Muscle layer of colon (tissue), 2 donors: ENCODE measurements at regions not wholly inside any gene's neighbourhood (a gene's known extent, or its start where the extent isn't known, plus 50 kb on each side); places are given as distances from the start of the nearest gene placed in this dataset.

Experiments used
- H3K27ac ChIP-seq: one replicate; pipeline ENCODE4 v1.7.0; 2013; ENCODE audit warnings: low read depth, mild to moderate bottlenecking, low read length, moderate library complexity
- H3K27me3 ChIP-seq, 2 donors: one replicate each; pipeline ENCODE4 v1.7.0; 2013; ENCODE audit warnings: low read length in 2 of 2, mild to moderate bottlenecking in 2 of 2; ENCODE audit not compliant: insufficient read depth in 2 of 2, control insufficient read depth in 1 of 2
- H3K36me3 ChIP-seq: one replicate; pipeline ENCODE4 v1.7.0; 2013; ENCODE audit warnings: mild to moderate bottlenecking, low read length; ENCODE audit not compliant: insufficient read depth
- H3K4me1 ChIP-seq: one replicate; pipeline ENCODE4 v1.7.0; 2013; ENCODE audit warnings: mild to moderate bottlenecking, low read length; ENCODE audit not compliant: insufficient read depth
- H3K4me3 ChIP-seq, 2 donors: one replicate each; pipeline ENCODE4 v1.7.0; 2013; ENCODE audit warnings: low read length in 2 of 2, low read depth in 1 of 2, mild to moderate bottlenecking in 1 of 2, moderate library complexity in 1 of 2
- H3K9ac ChIP-seq: one replicate; pipeline ENCODE4 v1.7.0; 2013; ENCODE audit warnings: low read length
- H3K9me3 ChIP-seq: one replicate; pipeline ENCODE4 v1.7.0; 2013; ENCODE audit warnings: mild to moderate bottlenecking, low read length
- donor health status: abdominal sarcoma.
- donor health status: Adenocarcinoma of cecum.

DNA sequence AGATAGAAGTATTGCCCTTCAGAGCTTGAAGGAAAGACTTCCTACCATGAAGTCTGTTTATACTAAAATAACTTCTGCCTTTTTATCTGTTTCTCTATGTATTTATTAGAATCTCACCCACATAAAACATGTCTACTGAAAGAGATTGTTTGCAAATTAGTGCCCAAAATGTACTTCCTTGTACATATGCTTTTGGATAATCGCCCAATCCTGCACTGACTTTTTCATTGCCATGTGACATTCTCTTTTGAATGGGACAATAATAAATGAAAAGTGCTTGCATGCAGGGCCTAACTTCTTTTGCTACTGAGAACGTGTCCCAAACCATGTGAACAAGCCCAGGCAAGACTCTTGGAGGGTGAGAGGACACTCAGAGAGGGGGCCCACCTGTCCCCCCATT lies 711.6 kb upstream of the ADAMTS5 start:
- Histone ChIP-seq H3K9ac (no peak overlapping the region), H3K36me3 (no peaks in the 10 kb centered on the region), H3K27ac (no peak overlapping the region), H3K9me3 (no peaks in the 10 kb centered on the region), H3K4me3 (no peak overlapping the region), H3K27me3 (no peaks in the 10 kb centered on the region), H3K4me1 (peaks cover 12% of the 10 kb centered on the region)

DNA sequence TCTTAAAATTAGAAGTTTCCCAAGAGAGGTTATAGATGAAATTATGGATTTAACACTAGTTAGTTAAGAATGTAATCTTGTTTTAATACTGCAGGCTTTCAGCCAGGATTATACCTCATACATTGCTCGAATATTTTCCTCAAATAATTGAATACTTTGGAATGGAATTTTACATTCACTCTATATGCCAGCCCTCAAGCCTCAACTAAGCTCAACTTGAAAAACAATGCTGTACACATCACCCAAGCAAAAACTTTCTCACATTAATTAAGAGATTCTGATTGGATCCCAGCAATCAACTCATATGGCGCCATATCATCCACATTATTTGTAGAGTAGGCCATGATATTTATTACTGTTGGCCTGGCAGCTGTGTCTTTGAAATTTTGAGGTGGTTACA lies 710.7 kb upstream of the ADAMTS5 start:
- Histone ChIP-seq H3K4me3 (no peak overlapping the region), H3K9me3 (no peaks in the 10 kb centered on the region)

DNA sequence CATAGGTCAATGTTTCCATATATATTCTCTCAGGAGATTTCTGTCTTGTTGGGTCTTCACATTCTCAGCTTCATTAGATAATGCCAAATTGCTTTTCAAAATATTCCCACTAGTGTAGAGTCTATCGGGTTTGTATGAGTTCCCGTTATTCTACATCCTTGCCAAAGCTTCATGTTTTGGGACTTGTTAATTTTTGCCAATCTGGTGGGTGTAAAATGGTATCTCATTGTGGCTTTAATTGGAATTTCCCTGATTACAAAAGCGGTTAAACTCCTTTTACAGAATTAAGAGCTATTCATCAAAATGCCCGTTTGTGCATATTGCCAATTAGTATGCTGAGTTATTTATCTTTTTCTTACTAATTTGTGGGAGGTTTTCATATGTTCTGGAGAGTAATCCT lies 708.4 kb upstream of the ADAMTS5 start:
- no peaks in the 10 kb centered on the region for H3K36me3 ChIP-seq
- no peaks in the 10 kb centered on the region for H3K27me3 ChIP-seq
- H3K9ac ChIP-seq, result no peak overlapping the region
- H3K27ac ChIP-seq, result no peak overlapping the region
- H3K4me1 ChIP-seq, result peaks cover 5% of the 10 kb centered on the region
- H3K4me3 ChIP-seq, result no peak overlapping the region
- H3K9me3 ChIP-seq, result no peaks in the 10 kb centered on the region

More for the DNA sequence above, 710.7 kb upstream of the ADAMTS5 start:
- Histone ChIP-seq H3K27me3 (no peaks in the 10 kb centered on the region), H3K9ac (no peak overlapping the region), H3K36me3 (no peaks in the 10 kb centered on the region), H3K27ac (no peak overlapping the region), H3K4me1 (peaks cover 12% of the 10 kb centered on the region)

DNA sequence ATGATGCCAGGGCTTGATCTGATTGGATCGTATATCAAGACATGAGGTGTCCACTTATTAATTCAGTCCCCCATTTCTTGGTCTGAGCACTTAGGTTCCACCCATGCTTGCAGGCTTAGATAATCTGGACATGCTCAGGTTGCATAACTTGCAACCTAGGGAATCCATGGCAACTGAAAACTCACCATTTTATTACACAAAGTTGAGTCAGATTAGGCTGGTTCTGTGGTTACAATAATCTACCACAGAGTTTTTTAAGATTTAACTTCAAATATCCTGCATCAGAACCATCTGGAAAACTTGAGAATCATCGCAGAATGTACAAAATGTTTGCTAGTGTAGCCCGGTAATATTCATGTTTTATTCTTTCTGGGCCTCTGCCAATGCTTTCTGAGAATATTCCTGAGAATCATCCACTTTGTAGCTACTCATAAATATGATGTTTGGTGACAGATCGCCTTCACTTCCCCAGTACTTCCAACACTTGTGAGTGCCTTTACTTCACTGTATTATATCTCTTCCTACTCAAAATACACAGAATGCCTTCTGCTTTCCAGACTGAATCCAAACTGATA lies 707.2 kb upstream of the ADAMTS5 start:
- no peak overlapping the region for H3K27ac ChIP-seq
- no peaks in the 10 kb centered on the region for H3K9me3 ChIP-seq
- no peak overlapping the region for H3K9ac ChIP-seq
- H3K27me3 ChIP-seq, result no peaks in the 10 kb centered on the region
- peaks cover 4% of the 10 kb centered on the region for H3K4me1 ChIP-seq
- no peaks in the 10 kb centered on the region for H3K36me3 ChIP-seq
- H3K4me3 ChIP-seq, result no peak overlapping the region

DNA sequence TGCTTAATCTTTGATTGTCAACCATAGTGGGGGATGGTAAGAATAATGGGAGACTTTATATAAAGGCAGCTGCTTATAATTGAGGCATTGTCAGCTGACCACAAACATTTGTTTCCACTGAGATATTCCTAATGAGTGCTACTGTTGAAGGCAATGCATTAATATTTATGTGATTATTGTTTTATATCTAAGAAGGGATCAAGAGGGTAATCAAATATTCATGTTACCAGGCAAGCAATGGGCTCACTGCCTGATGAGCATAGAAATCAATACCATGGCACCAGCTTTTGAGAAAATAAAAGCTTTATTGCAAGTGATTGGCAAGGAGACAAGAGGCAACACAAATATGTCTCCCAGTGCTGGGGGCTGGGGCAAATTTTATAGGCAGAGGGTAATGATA lies 706.7 kb upstream of the ADAMTS5 start:
- Histone ChIP-seq H3K36me3 (no peaks in the 10 kb centered on the region), H3K4me3 (no peak overlapping the region), H3K9ac (no peak overlapping the region), H3K9me3 (no peaks in the 10 kb centered on the region), H3K4me1 (peaks cover 4% of the 10 kb centered on the region), H3K27ac (no peak overlapping the region), H3K27me3 (no peaks in the 10 kb centered on the region)

DNA sequence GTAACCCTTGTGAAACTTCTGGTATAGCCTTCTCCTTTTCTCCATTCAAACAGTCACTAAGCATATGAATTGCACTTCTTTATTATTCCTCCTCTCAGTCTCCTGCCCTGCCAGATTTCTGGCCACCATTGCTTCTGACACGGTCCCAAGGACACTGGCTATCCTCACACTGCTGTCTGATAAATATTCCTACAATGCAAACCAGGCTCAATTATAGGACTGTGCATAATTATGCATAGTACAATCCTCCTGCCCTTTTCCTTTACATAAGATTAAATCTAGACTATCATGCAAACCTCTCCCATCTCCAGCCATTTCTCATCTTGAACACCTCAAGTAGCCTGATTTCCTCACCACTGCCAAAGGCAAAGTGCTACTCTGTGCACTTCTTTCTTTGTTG lies 704.3 kb upstream of the ADAMTS5 start:
- H3K27ac ChIP-seq, result no peak overlapping the region
- no peak overlapping the region for H3K4me3 ChIP-seq
- peaks cover 4% of the 10 kb centered on the region for H3K4me1 ChIP-seq
- H3K9ac ChIP-seq, result no peak overlapping the region
- H3K36me3 ChIP-seq, result no peaks in the 10 kb centered on the region
- H3K27me3 ChIP-seq, result no peaks in the 10 kb centered on the region
- H3K9me3 ChIP-seq, result no peaks in the 10 kb centered on the region

DNA sequence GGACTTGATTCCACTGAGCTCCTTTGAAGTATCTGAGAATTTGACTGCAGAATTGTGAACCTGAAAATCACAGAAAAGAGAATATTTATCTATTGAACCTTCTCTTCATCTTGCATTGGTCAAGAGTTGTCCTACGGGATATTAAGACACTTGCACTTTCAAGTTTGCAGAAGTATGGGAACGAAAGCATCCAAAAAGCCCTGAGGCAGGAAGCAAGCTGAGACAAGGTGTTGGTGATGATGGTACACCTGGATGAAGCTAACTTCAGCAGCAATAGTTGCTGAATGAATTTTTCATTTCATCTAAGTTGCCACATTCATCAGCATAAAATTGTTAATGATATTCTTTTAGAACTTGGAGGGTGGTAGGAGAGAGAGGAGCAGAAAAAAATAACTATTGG lies 686.6 kb upstream of the ADAMTS5 start:
- Histone ChIP-seq H3K9me3 (no peaks in the 10 kb centered on the region), H3K27ac (no peak overlapping the region), H3K9ac (no peak overlapping the region), H3K4me3 (no peak overlapping the region), H3K36me3 (no peaks in the 10 kb centered on the region), H3K4me1 (no peaks in the 10 kb centered on the region), H3K27me3 (no peaks in the 10 kb centered on the region)

DNA sequence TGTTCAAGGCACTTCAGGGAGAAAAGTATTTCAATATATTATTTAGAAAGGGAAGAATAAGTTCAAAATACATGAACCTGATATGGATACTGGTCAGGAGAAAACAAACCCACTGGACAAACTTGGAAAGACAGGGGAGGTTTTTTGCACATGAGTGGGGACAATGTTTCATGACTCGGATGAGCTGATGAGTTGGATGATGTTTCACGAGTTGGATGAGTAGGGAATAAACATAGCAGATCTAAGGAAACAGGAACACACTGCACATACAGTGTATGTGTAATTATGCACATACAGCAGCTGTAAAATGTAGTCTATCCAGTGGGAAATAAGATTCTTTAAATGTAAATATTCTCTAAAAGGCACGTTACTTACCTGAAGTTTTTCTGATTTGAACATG lies 682.9 kb upstream of the ADAMTS5 start:
- no peaks in the 10 kb centered on the region for H3K36me3 ChIP-seq
- no peaks in the 10 kb centered on the region for H3K9me3 ChIP-seq
- H3K4me1 ChIP-seq, result no peaks in the 10 kb centered on the region
- no peak overlapping the region for H3K27ac ChIP-seq
- H3K4me3 ChIP-seq, result no peak overlapping the region
- H3K9ac ChIP-seq, result no peak overlapping the region
- H3K27me3 ChIP-seq, result no peaks in the 10 kb centered on the region

DNA sequence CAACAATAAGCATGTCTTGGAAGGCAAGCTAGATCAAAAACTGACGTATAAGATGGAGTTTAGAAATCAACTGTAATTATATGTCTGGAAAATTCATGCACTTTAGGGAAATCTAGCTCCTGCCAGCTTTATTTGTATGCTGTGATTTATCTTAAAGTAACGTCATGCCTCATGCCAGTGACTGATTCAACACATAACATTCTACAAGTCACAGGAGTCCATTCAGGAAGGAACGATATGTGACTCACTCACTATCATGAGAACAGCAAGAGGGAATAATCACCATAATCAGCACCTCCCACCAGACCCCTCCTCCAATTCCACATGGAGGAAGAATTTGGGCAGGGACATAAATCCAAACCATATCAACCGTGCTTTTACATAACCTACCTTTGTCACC lies 682.4 kb upstream of the ADAMTS5 start:
- Histone ChIP-seq H3K27me3 (no peaks in the 10 kb centered on the region), H3K9ac (no peak overlapping the region), H3K9me3 (no peaks in the 10 kb centered on the region), H3K4me1 (no peaks in the 10 kb centered on the region), H3K27ac (no peak overlapping the region), H3K4me3 (no peak overlapping the region), H3K36me3 (no peaks in the 10 kb centered on the region)

DNA sequence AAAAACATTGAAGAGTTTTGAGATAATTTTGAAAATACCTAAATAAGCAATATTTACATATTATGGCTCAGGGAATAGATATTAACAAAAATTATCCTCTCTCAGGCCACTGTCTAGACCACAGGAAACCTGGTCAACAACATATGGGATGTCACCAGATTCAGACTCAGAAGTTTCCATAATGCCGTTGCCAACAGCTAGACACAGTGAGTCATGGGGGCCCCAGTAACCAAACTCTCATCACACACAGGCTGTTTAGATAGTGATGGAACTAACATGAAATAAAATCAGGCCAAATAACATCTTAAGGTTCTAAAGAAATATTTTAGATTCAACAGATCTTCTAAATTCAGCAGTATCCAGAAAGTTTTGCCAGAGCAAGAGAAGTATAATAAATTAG lies 681.7 kb upstream of the ADAMTS5 start:
- Histone ChIP-seq H3K27me3 (no peaks in the 10 kb centered on the region), H3K9ac (no peak overlapping the region), H3K9me3 (no peaks in the 10 kb centered on the region), H3K36me3 (no peaks in the 10 kb centered on the region), H3K27ac (no peak overlapping the region), H3K4me3 (no peak overlapping the region), H3K4me1 (no peaks in the 10 kb centered on the region)

DNA sequence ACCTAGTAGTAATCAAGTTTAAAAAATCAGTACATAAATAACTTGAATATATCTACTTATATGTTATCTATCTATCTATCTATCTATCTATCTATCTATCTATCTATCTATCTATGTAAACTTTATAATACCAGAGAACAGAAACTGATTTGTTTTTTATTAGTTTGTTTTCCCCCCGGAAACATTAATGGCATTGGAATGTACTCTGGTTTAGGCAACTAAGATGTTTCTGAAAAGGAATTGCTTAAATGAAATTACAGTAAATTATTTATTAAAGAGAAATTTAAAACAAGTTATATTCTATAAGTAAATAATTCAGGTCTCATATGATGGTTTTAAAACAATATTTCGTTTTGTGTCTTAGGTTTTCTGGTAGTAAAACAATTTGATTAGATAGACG lies 681.0 kb upstream of the ADAMTS5 start:
- Histone ChIP-seq H3K4me1 (no peaks in the 10 kb centered on the region), H3K4me3 (no peak overlapping the region), H3K9ac (no peak overlapping the region), H3K36me3 (no peaks in the 10 kb centered on the region), H3K9me3 (no peaks in the 10 kb centered on the region), H3K27ac (no peak overlapping the region), H3K27me3 (no peaks in the 10 kb centered on the region)

DNA sequence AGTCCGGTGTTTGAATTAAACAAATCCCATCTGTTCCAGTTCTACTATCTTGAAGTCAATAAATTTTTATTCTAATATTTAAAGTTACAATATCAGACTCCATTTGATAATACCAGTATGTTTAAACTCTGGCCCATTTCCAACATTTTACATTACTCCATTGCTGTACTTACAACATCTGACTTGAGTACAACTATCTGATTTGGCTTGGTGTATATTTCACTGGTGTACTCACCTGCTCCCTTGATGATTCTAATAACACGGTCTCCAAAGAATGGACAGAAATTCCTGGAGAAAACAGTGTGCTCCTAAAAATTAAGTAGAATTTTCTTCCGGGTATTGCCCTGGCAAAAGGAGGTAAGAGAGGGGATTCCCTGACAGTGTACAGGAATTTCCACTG lies 680.5 kb upstream of the ADAMTS5 start:
- no peaks in the 10 kb centered on the region for H3K4me1 ChIP-seq
- H3K27ac ChIP-seq, result no peak overlapping the region
- no peaks in the 10 kb centered on the region for H3K36me3 ChIP-seq
- H3K9me3 ChIP-seq, result no peaks in the 10 kb centered on the region
- no peak overlapping the region for H3K9ac ChIP-seq
- no peak overlapping the region for H3K4me3 ChIP-seq
- no peaks in the 10 kb centered on the region for H3K27me3 ChIP-seq
